Adipocyte (in vitro differentiated cells): ENCODE measurements at regions not wholly inside any gene's neighbourhood (a gene's known extent, or its start where the extent isn't known, plus 50 kb on each side); places are given as distances from the start of the nearest gene placed in this dataset.

ENCODE experiments used
- DNase-seq: peaks from one replicate; pipeline ENCODE4 v3.0.0-alpha.2; 2015; ENCODE audit warnings: low read depth
- H3K27me3 ChIP-seq: replicated peaks from 2 replicates; pipeline ENCODE4 v1.7.0; 2013; ENCODE audit warnings: mild to moderate bottlenecking, low read length, moderate library complexity; ENCODE audit not compliant: control insufficient read depth, insufficient read depth
- H3K36me3 ChIP-seq: 2 replicates; pipeline ENCODE4 v1.7.0; 2013; ENCODE audit warnings: low read length, mild to moderate bottlenecking, moderate library complexity; ENCODE audit not compliant: control insufficient read depth, insufficient read depth, severe bottlenecking
- H3K4me1 ChIP-seq: 2 replicates; pipeline ENCODE4 v1.7.0; 2013; ENCODE audit warnings: mild to moderate bottlenecking, low read length, moderate library complexity; ENCODE audit not compliant: control insufficient read depth, insufficient read depth
- H3K4me3 ChIP-seq: 2 replicates; pipeline ENCODE4 v1.7.0; 2013; ENCODE audit warnings: mild to moderate bottlenecking, low read length, moderate library complexity
- H3K9ac ChIP-seq: 2 replicates; pipeline ENCODE4 v1.7.0; 2013; ENCODE audit warnings: mild to moderate bottlenecking, low read length, moderate library complexity
- H3K9me3 ChIP-seq: 2 replicates; pipeline ENCODE4 v1.7.0; 2013; ENCODE audit warnings: mild to moderate bottlenecking, low read length, moderate library complexity; ENCODE audit not compliant: control insufficient read depth

- no peak overlapping the region for H3K4me3 ChIP-seq
- no peaks in the 10 kb centered on the region for H3K9me3 ChIP-seq
- no peak overlapping the region for H3K9ac ChIP-seq
- no peaks in the 10 kb centered on the region for H3K27me3 ChIP-seq
- no peak for DNase-seq
- no peaks in the 10 kb centered on the region for H3K4me1 ChIP-seq
- H3K36me3 ChIP-seq = no peaks in the 10 kb centered on the region
These were observed 543.2 kb upstream of the CDH6 start for GRCh38 chr5:30650311-30650710.

GRCh38 chr5:30638899-30639298, 554.6 kb upstream of the CDH6 start:
- Histone ChIP-seq H3K36me3 (no peaks in the 10 kb centered on the region), H3K4me3 (no peak overlapping the region), H3K9ac (no peak overlapping the region), H3K27me3 (no peaks in the 10 kb centered on the region), H3K9me3 (peaks cover 7% of the 10 kb centered on the region), H3K4me1 (no peaks in the 10 kb centered on the region)
- DNase-seq = no peak

GRCh38 chr5:30627945-30628344, 565.5 kb upstream of the CDH6 start:
- Histone ChIP-seq H3K9ac (no peak overlapping the region), H3K36me3 (no peaks in the 10 kb centered on the region), H3K4me3 (no peak overlapping the region), H3K4me1 (no peaks in the 10 kb centered on the region), H3K9me3 (peaks cover 8% of the 10 kb centered on the region), H3K27me3 (no peaks in the 10 kb centered on the region)
- no peak for DNase-seq

GRCh38 chr5:30626557-30626956, 566.9 kb upstream of the CDH6 start:
- Histone ChIP-seq H3K9ac (no peak overlapping the region), H3K4me1 (no peaks in the 10 kb centered on the region), H3K4me3 (no peak overlapping the region), H3K9me3 (peaks cover 8% of the 10 kb centered on the region), H3K27me3 (no peaks in the 10 kb centered on the region), H3K36me3 (no peaks in the 10 kb centered on the region)
- no peak for DNase-seq

GRCh38 chr5:30620481-30621085, 572.9 kb upstream of the CDH6 start:
- DNase-seq = no peak
- Histone ChIP-seq H3K9ac (no peak overlapping the region), H3K4me3 (no peak overlapping the region), H3K9me3 (no peaks in the 10 kb centered on the region), H3K4me1 (no peaks in the 10 kb centered on the region), H3K27me3 (no peaks in the 10 kb centered on the region), H3K36me3 (no peaks in the 10 kb centered on the region)

GRCh38 chr5:30608501-30608900, 585.0 kb upstream of the CDH6 start:
- no peaks in the 10 kb centered on the region for H3K27me3 ChIP-seq
- H3K4me1 ChIP-seq = no peaks in the 10 kb centered on the region
- H3K4me3 ChIP-seq = no peak overlapping the region
- no peak for DNase-seq
- H3K9ac ChIP-seq = no peak overlapping the region
- no peaks in the 10 kb centered on the region for H3K9me3 ChIP-seq
- H3K36me3 ChIP-seq = no peaks in the 10 kb centered on the region

- no peak for DNase-seq
- Histone ChIP-seq H3K27me3 (no peaks in the 10 kb centered on the region), H3K36me3 (no peaks in the 10 kb centered on the region), H3K9me3 (no peaks in the 10 kb centered on the region), H3K9ac (no peak overlapping the region), H3K4me3 (no peak overlapping the region), H3K4me1 (no peaks in the 10 kb centered on the region)
These were observed 586.1 kb upstream of the CDH6 start for GRCh38 chr5:30607301-30607894.

- no peak overlapping the region for H3K4me3 ChIP-seq
- H3K4me1 ChIP-seq = no peaks in the 10 kb centered on the region
- H3K36me3 ChIP-seq = no peaks in the 10 kb centered on the region
- no peaks in the 10 kb centered on the region for H3K27me3 ChIP-seq
- no peak overlapping the region for H3K9ac ChIP-seq
- no peaks in the 10 kb centered on the region for H3K9me3 ChIP-seq
- no peak for DNase-seq
These were observed 587.7 kb upstream of the CDH6 start for GRCh38 chr5:30605693-30606268.

GRCh38 chr5:30604648-30605262, 588.7 kb upstream of the CDH6 start:
- Histone ChIP-seq H3K9me3 (no peaks in the 10 kb centered on the region), H3K27me3 (no peaks in the 10 kb centered on the region), H3K9ac (no peak overlapping the region), H3K4me1 (no peaks in the 10 kb centered on the region), H3K4me3 (no peak overlapping the region), H3K36me3 (no peaks in the 10 kb centered on the region)
- no peak for DNase-seq

GRCh38 chr5:30600892-30601291, 592.6 kb upstream of the CDH6 start:
- H3K27me3 ChIP-seq = no peaks in the 10 kb centered on the region
- H3K9me3 ChIP-seq = no peaks in the 10 kb centered on the region
- H3K4me3 ChIP-seq = no peak overlapping the region
- no peaks in the 10 kb centered on the region for H3K36me3 ChIP-seq
- H3K4me1 ChIP-seq = no peaks in the 10 kb centered on the region
- DNase-seq = no peak
- no peak overlapping the region for H3K9ac ChIP-seq

- Histone ChIP-seq H3K9ac (no peak overlapping the region), H3K4me3 (no peak overlapping the region), H3K4me1 (no peaks in the 10 kb centered on the region), H3K36me3 (no peaks in the 10 kb centered on the region), H3K27me3 (no peaks in the 10 kb centered on the region), H3K9me3 (no peaks in the 10 kb centered on the region)
- no peak for DNase-seq
These were observed 596.9 kb upstream of the CDH6 start for GRCh38 chr5:30596495-30597064.
